Mesothelial cell of epicardium (in vitro differentiated cells): ENCODE measurements at regions not wholly inside any gene's neighbourhood (a gene's known extent, or its start where the extent isn't known, plus 50 kb on each side); places are given as distances from the start of the nearest gene placed in this dataset.

Experiments
- DNase-seq, 2 experiments: peaks; one replicate each; pipeline ENCODE4 v3.0.0; 2021; ENCODE audit warnings: low spot score in 2 of 2; ENCODE audit not compliant: unreplicated experiment in 2 of 2
- H3K27ac Mint-ChIP-seq: 2 replicates; pipeline ENCODE4 v1.8.0; 2021; ENCODE audit warnings: mixed read lengths
- H3K27me3 Mint-ChIP-seq: 2 replicates; pipeline ENCODE4 v1.8.0; 2021; ENCODE audit warnings: low read depth, mixed read lengths
- H3K36me3 Mint-ChIP-seq: 2 replicates; pipeline ENCODE4 v1.8.0; 2021; ENCODE audit warnings: mixed read lengths
- H3K4me1 Mint-ChIP-seq: 2 replicates; pipeline ENCODE4 v1.8.0; 2021; ENCODE audit warnings: mixed read lengths
- H3K4me3 Mint-ChIP-seq: 2 replicates; pipeline ENCODE4 v1.8.0; 2021; ENCODE audit warnings: mild to moderate bottlenecking, moderate library complexity, mixed read lengths
- H3K9me3 Mint-ChIP-seq: 2 replicates; pipeline ENCODE4 v1.8.0; 2021; ENCODE audit warnings: mixed read lengths
- TF ChIP-seq, protein P1 (sequence below): fragments of 200-600 bp; sonication (generic); IDR thresholded peaks from one replicate; pipeline ENCODE4 v1.5.0; 2021; ENCODE audit warnings: antibody characterized with exemption; ENCODE audit not compliant: unreplicated experiment

DNA sequence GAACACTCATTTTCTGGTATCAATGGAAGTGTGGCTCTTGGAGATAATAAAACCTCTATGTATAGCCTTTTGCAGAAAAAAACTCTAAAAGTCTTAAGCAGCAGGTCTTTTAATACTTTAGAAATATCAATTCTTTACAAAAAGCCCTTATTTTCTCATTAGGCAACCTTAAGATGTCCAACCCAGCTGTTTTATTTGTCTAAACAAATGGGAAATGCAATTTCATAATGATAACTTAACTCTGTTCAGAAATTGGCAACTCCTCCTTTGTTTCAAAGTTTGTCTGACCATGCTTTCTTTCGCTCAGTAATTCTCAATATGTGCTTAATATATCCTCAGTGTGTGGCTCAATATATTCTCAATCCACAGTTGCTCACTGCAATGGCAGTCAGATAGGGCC is 196.5 kb upstream of the VEGFC start:
- Mint-ChIP-seq H3K4me3 (no peak overlapping the region), H3K36me3 (no peaks in the 10 kb centered on the region), H3K9me3 (no peaks in the 10 kb centered on the region)

DNA sequence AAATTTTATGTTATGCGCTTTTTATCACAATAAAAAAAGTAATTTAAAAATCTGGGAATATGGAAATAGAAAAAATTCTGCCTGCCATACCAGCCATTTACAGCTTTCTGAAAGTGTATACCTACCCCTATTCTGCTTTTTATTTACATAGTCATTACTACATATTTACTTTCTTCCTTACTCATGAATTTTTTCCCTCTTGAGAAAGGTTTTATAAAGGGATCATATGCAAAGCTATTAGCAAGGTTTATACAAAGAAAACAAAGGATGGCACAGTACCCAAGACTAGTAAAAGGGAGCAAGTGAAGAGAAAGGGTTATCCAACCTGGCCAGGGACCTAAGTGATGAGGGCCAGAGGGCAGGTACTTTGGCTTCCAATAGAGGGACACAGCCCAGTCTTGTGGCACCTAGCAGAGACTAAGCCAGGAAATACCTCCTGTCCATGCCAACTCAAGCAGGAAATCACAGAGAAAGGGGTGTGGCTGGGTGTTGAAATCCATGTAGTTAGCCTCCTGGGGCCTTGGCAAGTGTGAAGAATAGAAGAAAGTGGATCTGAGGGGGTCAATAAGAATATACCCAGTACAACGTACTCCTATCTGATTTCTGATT is 207.3 kb upstream of the VEGFC start:
- TF ChIP-seq, protein P1, sequence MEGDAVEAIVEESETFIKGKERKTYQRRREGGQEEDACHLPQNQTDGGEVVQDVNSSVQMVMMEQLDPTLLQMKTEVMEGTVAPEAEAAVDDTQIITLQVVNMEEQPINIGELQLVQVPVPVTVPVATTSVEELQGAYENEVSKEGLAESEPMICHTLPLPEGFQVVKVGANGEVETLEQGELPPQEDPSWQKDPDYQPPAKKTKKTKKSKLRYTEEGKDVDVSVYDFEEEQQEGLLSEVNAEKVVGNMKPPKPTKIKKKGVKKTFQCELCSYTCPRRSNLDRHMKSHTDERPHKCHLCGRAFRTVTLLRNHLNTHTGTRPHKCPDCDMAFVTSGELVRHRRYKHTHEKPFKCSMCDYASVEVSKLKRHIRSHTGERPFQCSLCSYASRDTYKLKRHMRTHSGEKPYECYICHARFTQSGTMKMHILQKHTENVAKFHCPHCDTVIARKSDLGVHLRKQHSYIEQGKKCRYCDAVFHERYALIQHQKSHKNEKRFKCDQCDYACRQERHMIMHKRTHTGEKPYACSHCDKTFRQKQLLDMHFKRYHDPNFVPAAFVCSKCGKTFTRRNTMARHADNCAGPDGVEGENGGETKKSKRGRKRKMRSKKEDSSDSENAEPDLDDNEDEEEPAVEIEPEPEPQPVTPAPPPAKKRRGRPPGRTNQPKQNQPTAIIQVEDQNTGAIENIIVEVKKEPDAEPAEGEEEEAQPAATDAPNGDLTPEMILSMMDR: no peak
- Mint-ChIP-seq H3K4me1 (peaks cover 2% of the 10 kb centered on the region), H3K36me3 (no peaks in the 10 kb centered on the region), H3K27ac (no peak overlapping the region), H3K4me3 (no peak overlapping the region), H3K27me3 (peaks cover 5% of the 10 kb centered on the region), H3K9me3 (peaks cover 6% of the 10 kb centered on the region)
- no peak for DNase-seq

More for the DNA sequence above, 196.5 kb upstream of the VEGFC start:
- Mint-ChIP-seq H3K27ac (no peak overlapping the region), H3K27me3 (peaks cover 12% of the 10 kb centered on the region), H3K4me1 (no peaks in the 10 kb centered on the region)
- no peak for DNase-seq
- TF ChIP-seq, protein P1: no peak

DNA sequence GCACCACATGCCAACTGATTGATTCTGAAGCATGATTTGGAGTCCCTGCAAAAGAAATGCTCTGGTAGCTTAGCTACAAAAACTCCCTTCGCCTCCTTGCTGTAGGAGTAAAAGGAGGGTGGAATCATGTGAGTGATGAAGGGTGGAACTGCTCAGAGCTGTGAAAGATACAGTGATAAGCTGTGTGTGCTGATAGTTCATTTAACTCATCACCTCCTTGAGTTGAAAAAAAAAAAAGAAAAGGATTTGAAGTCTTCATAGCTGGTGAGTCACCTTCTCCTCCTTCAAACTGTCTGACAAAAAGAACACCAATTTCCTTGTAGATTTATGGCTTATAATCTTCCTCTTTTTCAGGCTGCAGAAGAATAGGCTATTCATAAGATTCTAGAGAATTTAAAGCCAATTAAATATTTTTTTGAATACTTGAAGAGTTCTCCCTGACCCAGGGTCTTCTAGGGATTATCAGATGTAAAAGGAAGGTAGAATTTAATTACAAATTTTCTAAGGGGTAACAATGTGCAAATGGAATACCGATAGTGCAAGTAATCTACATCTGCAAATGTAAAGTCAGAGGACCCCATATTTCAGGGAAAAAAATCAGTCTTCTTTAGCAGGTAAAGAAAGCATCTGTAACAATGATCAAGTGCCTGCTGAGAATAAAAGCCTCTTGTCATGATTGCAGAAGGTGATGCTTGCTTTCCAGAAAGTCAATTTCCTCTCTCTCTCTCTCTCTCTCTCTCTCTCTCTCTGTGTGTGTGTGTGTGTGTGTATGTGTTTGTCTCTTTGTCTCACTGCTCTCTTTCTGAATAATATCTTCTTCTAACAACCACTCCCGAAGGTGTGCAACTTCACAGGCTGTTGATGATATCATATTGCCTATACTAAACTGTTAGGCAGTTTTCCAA is 208.8 kb upstream of the VEGFC start:
- Mint-ChIP-seq H3K27ac (no peak overlapping the region), H3K4me1 (peaks cover 2% of the 10 kb centered on the region)

DNA sequence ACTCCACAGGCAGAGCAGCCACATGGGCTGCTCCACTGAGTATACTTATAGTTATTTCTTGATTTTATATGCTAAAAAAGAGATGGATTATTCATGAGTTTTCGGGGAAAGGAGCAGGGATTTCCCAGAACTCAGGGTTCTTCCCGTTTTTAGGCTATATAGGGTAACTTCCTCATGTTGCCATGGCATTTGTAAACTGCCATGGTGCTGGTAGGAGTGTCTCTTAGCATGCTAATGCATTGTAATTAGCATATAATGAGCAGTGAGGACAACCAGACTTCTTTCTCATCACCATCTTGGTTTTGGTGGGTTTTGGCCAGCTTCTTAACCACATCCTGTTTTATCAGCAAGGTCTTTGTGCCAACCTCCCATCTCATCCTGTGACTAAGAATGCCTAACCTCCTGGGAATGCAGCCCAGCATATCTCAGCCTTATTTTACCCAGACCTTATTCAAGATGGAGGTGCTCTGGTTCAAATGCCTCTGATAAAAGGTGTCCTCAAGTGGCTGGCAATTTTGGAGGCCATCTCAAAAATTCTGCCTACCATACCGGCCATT is 213.0 kb upstream of the VEGFC start:
- Mint-ChIP-seq H3K36me3 (no peaks in the 10 kb centered on the region), H3K4me3 (no peak overlapping the region), H3K4me1 (peaks cover 2% of the 10 kb centered on the region), H3K27me3 (no peaks in the 10 kb centered on the region), H3K27ac (no peak overlapping the region), H3K9me3 (no peaks in the 10 kb centered on the region)
- TF ChIP-seq, protein P1: no peak
- DNase-seq: no peak

More for the DNA sequence above, 208.8 kb upstream of the VEGFC start:
- Mint-ChIP-seq H3K9me3 (peaks cover 6% of the 10 kb centered on the region), H3K4me3 (no peak overlapping the region), H3K27me3 (peaks cover 5% of the 10 kb centered on the region), H3K36me3 (no peaks in the 10 kb centered on the region)
- DNase-seq: no peak
- TF ChIP-seq, protein P1: no peak

DNA sequence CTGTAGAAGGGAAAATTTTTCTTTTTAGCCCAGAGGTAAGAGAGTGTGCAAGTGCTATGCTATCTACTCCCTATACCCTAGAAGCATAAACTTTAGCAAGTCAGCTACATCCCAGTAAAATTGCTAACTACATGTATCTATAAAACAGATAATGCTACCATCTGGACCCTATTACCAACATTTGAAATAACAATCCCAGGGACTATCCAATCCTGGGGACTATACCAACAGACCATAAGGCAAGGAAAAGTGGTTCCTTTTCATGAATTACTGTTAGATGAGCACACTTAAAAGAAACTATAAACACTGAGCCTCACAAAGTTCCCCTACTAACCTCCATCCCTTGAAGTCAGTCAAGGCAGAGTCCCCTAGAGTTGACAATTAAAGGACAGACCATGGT is 213.6 kb upstream of the VEGFC start:
- TF ChIP-seq, protein P1: no peak
- DNase-seq: no peak
- no peaks in the 10 kb centered on the region for H3K9me3 Mint-ChIP-seq
- H3K27me3 Mint-ChIP-seq: no peaks in the 10 kb centered on the region
- no peak overlapping the region for H3K27ac Mint-ChIP-seq
- no peak overlapping the region for H3K4me3 Mint-ChIP-seq
- peaks cover 2% of the 10 kb centered on the region for H3K4me1 Mint-ChIP-seq
- H3K36me3 Mint-ChIP-seq: no peaks in the 10 kb centered on the region
